Gastrocnemius medialis (tissue), 4 donors: ENCODE measurements at regions not wholly inside any gene's neighbourhood (a gene's known extent, or its start where the extent isn't known, plus 50 kb on each side); places are given as distances from the start of the nearest gene placed in this dataset.

Experiments
- CTCF ChIP-seq, 5 experiments: fragments of 450-650 bp in 3 of 5; fragments of 200-600 bp in 2 of 5; sonication (generic) in 2 of 5; IDR thresholded peaks in 4 of 5; conservative IDR thresholded peaks in 1 of 5; 1 replicate in 4 of 5; 2 replicates in 1 of 5; pipeline ENCODE4 v1.5.1; 2016 to 2019; ENCODE audit warnings: antibody characterized with exemption in 5 of 5, mild to moderate bottlenecking in 3 of 5, moderate library complexity in 3 of 5
- POLR2A ChIP-seq, 2 donors: fragments of 450-650 bp; IDR thresholded peaks; one replicate each; pipeline ENCODE4 v1.6.1; 2017; ENCODE audit warnings: antibody characterized with exemption in 2 of 2, mild to moderate bottlenecking in 2 of 2, moderate library complexity in 2 of 2

- TF ChIP-seq CTCF (IDR thresholded peaks at IDR 0.05 in 4 of 5, conservative IDR thresholded peaks at IDR 0.05 in 1 of 5) (no peak), POLR2A (IDR thresholded peaks at IDR 0.05) (no peak)
Observed at GRCh38 chr4:140267576-140267975, 105.9 kb upstream of the SCOC start.
